ENCODE measurements at regions not wholly inside any gene's neighbourhood (a gene's known extent, or its start where the extent isn't known, plus 50 kb on each side); places are given as distances from the start of the nearest gene placed in this dataset.

- Histone ChIP-seq H3K14ac (ENCODE audit: low read length) (no peak overlapping the region), H2BK5ac (ENCODE audit: low read length) (no peak overlapping the region), H3K4ac (ENCODE audit: low read length) (no peak overlapping the region), H3K4me2 (ENCODE audit: insufficient read depth, low read length, poor library complexity, severe bottlenecking) (no peak overlapping the region), H3K36me3 (replicated peaks in 1 of 2; ENCODE audit: control insufficient read depth in 2 of 2, insufficient read depth in 2 of 2, low read length in 2 of 2) (no peaks in the 10 kb centered on the region), H3K18ac (ENCODE audit: low read length) (no peak overlapping the region), H3K79me1 (ENCODE audit: low read depth, low read length) (no peaks in the 10 kb centered on the region), H3K4me1 (ENCODE audit: control insufficient read depth in 2 of 2, insufficient read depth in 1 of 2, low read depth in 1 of 2, low read length in 2 of 2) (no peaks in the 10 kb centered on the region), H3K4me3 (ENCODE audit: low read length in 2 of 2) (no peak overlapping the region), H3K9me3 (replicated peaks in 1 of 2; ENCODE audit: control insufficient read depth in 2 of 2, insufficient read depth in 1 of 2, low read depth in 1 of 2, low read length in 2 of 2) (no peaks in the 10 kb centered on the region), H2BK15ac (ENCODE audit: low read length) (no peak overlapping the region), H2BK12ac (ENCODE audit: low read length) (no peak overlapping the region), H4K91ac (ENCODE audit: low read depth, low read length, poor library complexity) (no peak overlapping the region), H4K8ac (ENCODE audit: low read depth, low read length) (no peak overlapping the region), H3K27ac (replicated peaks; ENCODE audit: low read length) (no peak overlapping the region), H3K27me3 (ENCODE audit: control insufficient read depth in 3 of 3, insufficient read depth in 3 of 3, low read depth in 1 of 3, low read length in 3 of 3) (no peaks in the 10 kb centered on the region), H2AFZ (ENCODE audit: low read length) (no peak overlapping the region), H2AK5ac (ENCODE audit: low read depth, low read length) (no peak overlapping the region), H3K23ac (ENCODE audit: low read depth, low read length, poor library complexity) (no peak overlapping the region), H3K9ac (ENCODE audit: low read depth, low read length, poor library complexity) (no peak overlapping the region), H2BK120ac (ENCODE audit: low read depth, low read length) (no peak overlapping the region)
- no CpG with 5 or more reads among the region's 7 CpGs for WGBS, 2 donors (ENCODE audit: extremely low coverage in 2 of 2, insufficient read length in 2 of 2, insufficient replicate concordance in 1 of 2)
- DNase-seq (ENCODE audit: low spot score): no peak
Observed at GRCh38 chrX:8319359-8319758, 145.3 kb upstream of the VCX3B start.

- H2AK5ac ChIP-seq (ENCODE audit: low read depth, low read length): no peak overlapping the region
- no peak overlapping the region for H3K18ac ChIP-seq (ENCODE audit: low read length)
- no peaks in the 10 kb centered on the region for H3K27me3 ChIP-seq (ENCODE audit: control insufficient read depth in 3 of 3, insufficient read depth in 3 of 3, low read depth in 1 of 3, low read length in 3 of 3)
- H2AFZ ChIP-seq (ENCODE audit: low read length): no peak overlapping the region
- no peak overlapping the region for H3K27ac ChIP-seq (replicated peaks; ENCODE audit: low read length)
- H3K9me3 ChIP-seq (replicated peaks in 1 of 2; ENCODE audit: control insufficient read depth in 2 of 2, insufficient read depth in 1 of 2, low read depth in 1 of 2, low read length in 2 of 2): no peaks in the 10 kb centered on the region
- H3K36me3 ChIP-seq (replicated peaks in 1 of 2; ENCODE audit: control insufficient read depth in 2 of 2, insufficient read depth in 2 of 2, low read length in 2 of 2): no peaks in the 10 kb centered on the region
- no peak overlapping the region for H2BK12ac ChIP-seq (ENCODE audit: low read length)
- H3K14ac ChIP-seq (ENCODE audit: low read length): no peak overlapping the region
- no peak overlapping the region for H4K91ac ChIP-seq (ENCODE audit: low read depth, low read length, poor library complexity)
- no CpG with 5 or more reads among the region's 4 CpGs for WGBS, 2 donors (ENCODE audit: extremely low coverage in 2 of 2, insufficient read length in 2 of 2, insufficient replicate concordance in 1 of 2)
- H2BK120ac ChIP-seq (ENCODE audit: low read depth, low read length): no peak overlapping the region
- no peak overlapping the region for H3K4me2 ChIP-seq (ENCODE audit: insufficient read depth, low read length, poor library complexity, severe bottlenecking)
- no peak for DNase-seq (ENCODE audit: low spot score)
- H3K23ac ChIP-seq (ENCODE audit: low read depth, low read length, poor library complexity): no peak overlapping the region
- H4K8ac ChIP-seq (ENCODE audit: low read depth, low read length): no peak overlapping the region
- H3K4me3 ChIP-seq (ENCODE audit: low read length in 2 of 2): no peak overlapping the region
- H2BK15ac ChIP-seq (ENCODE audit: low read length): no peak overlapping the region
- H2BK5ac ChIP-seq (ENCODE audit: low read length): no peak overlapping the region
- no peaks in the 10 kb centered on the region for H3K4me1 ChIP-seq (ENCODE audit: control insufficient read depth in 2 of 2, insufficient read depth in 1 of 2, low read depth in 1 of 2, low read length in 2 of 2)
- H3K9ac ChIP-seq (ENCODE audit: low read depth, low read length, poor library complexity): no peak overlapping the region
- H3K79me1 ChIP-seq (ENCODE audit: low read depth, low read length): no peaks in the 10 kb centered on the region
- no peak overlapping the region for H3K4ac ChIP-seq (ENCODE audit: low read length)
Observed at GRCh38 chrX:8323356-8323755, 141.3 kb upstream of the VCX3B start.

DNA sequence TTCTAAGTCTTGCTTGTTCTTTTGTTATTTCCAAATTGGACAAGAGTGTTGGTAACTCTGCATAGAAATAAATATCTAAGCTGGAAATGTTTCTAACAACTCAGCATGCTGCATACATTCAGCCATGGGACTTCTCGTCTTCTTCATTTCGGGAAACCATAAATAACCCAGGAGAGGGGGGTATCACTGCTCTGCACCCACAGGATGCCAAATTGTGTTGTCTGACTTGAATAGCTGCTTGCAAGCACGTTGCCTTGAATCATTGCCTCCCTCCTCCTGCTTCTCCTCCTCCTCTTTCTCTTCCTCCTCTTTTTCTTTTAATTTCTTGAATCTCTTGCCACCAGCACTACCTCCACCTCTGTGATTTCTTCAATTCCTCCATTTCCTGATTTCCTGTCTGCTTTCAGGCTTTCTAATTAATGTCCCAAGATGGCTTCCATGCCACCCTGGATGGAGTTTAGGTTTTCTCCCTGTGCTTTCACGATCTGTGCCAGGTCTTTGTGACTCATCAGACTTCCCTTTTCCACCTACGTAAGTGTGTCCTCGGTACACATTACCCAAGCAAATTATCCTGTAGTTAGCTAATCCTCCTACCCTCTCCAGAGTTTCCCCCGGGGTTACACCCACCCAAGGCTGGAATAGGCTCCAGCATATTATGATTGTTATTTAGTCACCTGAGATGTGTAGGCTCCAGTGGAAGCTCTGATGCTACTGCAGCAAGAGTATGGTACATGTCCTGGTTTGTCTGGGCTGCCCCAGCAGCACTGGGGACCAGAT, 122.6 kb upstream of the VCX3B start:
- Histone ChIP-seq H2BK12ac (ENCODE audit: low read length) (no peak overlapping the region), H3K4me2 (ENCODE audit: insufficient read depth, low read length, poor library complexity, severe bottlenecking) (no peak overlapping the region), H3K9me3 (replicated peaks in 1 of 2; ENCODE audit: control insufficient read depth in 2 of 2, insufficient read depth in 1 of 2, low read depth in 1 of 2, low read length in 2 of 2) (no peaks in the 10 kb centered on the region), H3K23ac (ENCODE audit: low read depth, low read length, poor library complexity) (no peak overlapping the region), H2BK15ac (ENCODE audit: low read length) (no peak overlapping the region), H2AFZ (ENCODE audit: low read length) (no peak overlapping the region), H2BK5ac (ENCODE audit: low read length) (no peak overlapping the region), H3K27me3 (ENCODE audit: control insufficient read depth in 3 of 3, insufficient read depth in 3 of 3, low read depth in 1 of 3, low read length in 3 of 3) (no peaks in the 10 kb centered on the region), H3K4me3 (ENCODE audit: low read length in 2 of 2) (no peak overlapping the region), H3K4me1 (ENCODE audit: control insufficient read depth in 2 of 2, insufficient read depth in 1 of 2, low read depth in 1 of 2, low read length in 2 of 2) (no peaks in the 10 kb centered on the region), H3K79me1 (ENCODE audit: low read depth, low read length) (no peaks in the 10 kb centered on the region), H4K91ac (ENCODE audit: low read depth, low read length, poor library complexity) (no peak overlapping the region), H3K27ac (replicated peaks; ENCODE audit: low read length) (no peak overlapping the region), H3K18ac (ENCODE audit: low read length) (no peak overlapping the region), H2BK120ac (ENCODE audit: low read depth, low read length) (no peak overlapping the region), H3K14ac (ENCODE audit: low read length) (no peak overlapping the region), H3K36me3 (replicated peaks in 1 of 2; ENCODE audit: control insufficient read depth in 2 of 2, insufficient read depth in 2 of 2, low read length in 2 of 2) (no peaks in the 10 kb centered on the region), H4K8ac (ENCODE audit: low read depth, low read length) (no peak overlapping the region), H2AK5ac (ENCODE audit: low read depth, low read length) (no peak overlapping the region), H3K9ac (ENCODE audit: low read depth, low read length, poor library complexity) (no peak overlapping the region), H3K4ac (ENCODE audit: low read length) (no peak overlapping the region)
- DNase-seq (ENCODE audit: low spot score): no peak
- no CpG with 5 or more reads among the region's 7 CpGs for WGBS, 2 donors (ENCODE audit: extremely low coverage in 2 of 2, insufficient read length in 2 of 2, insufficient replicate concordance in 1 of 2)

DNA sequence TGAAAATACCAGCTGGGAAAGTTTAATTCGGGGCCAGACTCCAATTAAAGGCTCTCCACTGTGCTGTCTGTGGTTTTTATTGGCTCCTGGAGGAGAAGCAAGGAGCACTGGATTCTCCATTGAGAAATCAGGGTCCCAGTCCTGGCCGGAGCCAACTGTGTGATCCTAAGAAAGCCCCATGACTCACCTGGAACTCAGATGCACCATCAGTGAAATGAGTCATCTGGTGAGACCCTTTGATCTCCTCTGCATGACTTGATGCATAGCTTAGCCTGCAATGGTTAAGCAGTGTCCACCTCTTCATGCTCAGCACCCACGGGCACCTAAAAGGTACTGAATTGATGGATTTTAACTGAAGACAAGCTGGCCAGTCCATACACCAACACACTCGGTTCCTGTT, 119.2 kb upstream of the VCX3B start:
- H3K18ac ChIP-seq (ENCODE audit: low read length): no peak overlapping the region
- no peak overlapping the region for H3K4me3 ChIP-seq (ENCODE audit: low read length in 2 of 2)
- no peak overlapping the region for H2BK15ac ChIP-seq (ENCODE audit: low read length)
- H3K14ac ChIP-seq (ENCODE audit: low read length): no peak overlapping the region
- H2BK12ac ChIP-seq (ENCODE audit: low read length): no peak overlapping the region
- no peak overlapping the region for H3K9ac ChIP-seq (ENCODE audit: low read depth, low read length, poor library complexity)
- no peaks in the 10 kb centered on the region for H3K36me3 ChIP-seq (replicated peaks in 1 of 2; ENCODE audit: control insufficient read depth in 2 of 2, insufficient read depth in 2 of 2, low read length in 2 of 2)
- H2BK120ac ChIP-seq (ENCODE audit: low read depth, low read length): no peak overlapping the region
- DNase-seq (ENCODE audit: low spot score): no peak
- H3K27ac ChIP-seq (replicated peaks; ENCODE audit: low read length): no peak overlapping the region
- no peak overlapping the region for H4K91ac ChIP-seq (ENCODE audit: low read depth, low read length, poor library complexity)
- H3K23ac ChIP-seq (ENCODE audit: low read depth, low read length, poor library complexity): no peak overlapping the region
- no peaks in the 10 kb centered on the region for H3K27me3 ChIP-seq (ENCODE audit: control insufficient read depth in 3 of 3, insufficient read depth in 3 of 3, low read depth in 1 of 3, low read length in 3 of 3)
- no peak overlapping the region for H2BK5ac ChIP-seq (ENCODE audit: low read length)
- no peak overlapping the region for H3K4ac ChIP-seq (ENCODE audit: low read length)
- no peaks in the 10 kb centered on the region for H3K4me1 ChIP-seq (ENCODE audit: control insufficient read depth in 2 of 2, insufficient read depth in 1 of 2, low read depth in 1 of 2, low read length in 2 of 2)
- no peak overlapping the region for H2AFZ ChIP-seq (ENCODE audit: low read length)
- no peak overlapping the region for H4K8ac ChIP-seq (ENCODE audit: low read depth, low read length)
- no peaks in the 10 kb centered on the region for H3K9me3 ChIP-seq (replicated peaks in 1 of 2; ENCODE audit: control insufficient read depth in 2 of 2, insufficient read depth in 1 of 2, low read depth in 1 of 2, low read length in 2 of 2)
- no peaks in the 10 kb centered on the region for H3K79me1 ChIP-seq (ENCODE audit: low read depth, low read length)
- no peak overlapping the region for H3K4me2 ChIP-seq (ENCODE audit: insufficient read depth, low read length, poor library complexity, severe bottlenecking)
- H2AK5ac ChIP-seq (ENCODE audit: low read depth, low read length): no peak overlapping the region
- no CpG with 5 or more reads among the region's 4 CpGs for WGBS, 2 donors (ENCODE audit: extremely low coverage in 2 of 2, insufficient read length in 2 of 2, insufficient replicate concordance in 1 of 2)
